GM23248 (cell line): ENCODE measurements at regions not wholly inside any gene's neighbourhood (a gene's known extent, or its start where the extent isn't known, plus 50 kb on each side); places are given as distances from the start of the nearest gene placed in this dataset.

Experiments
- DNase-seq: peaks from one replicate; pipeline ENCODE4 v3.0.0-alpha.2; 2015
- H2AFZ ChIP-seq: fragments of 200-600 bp; sonication (generic); 2 replicates; pipeline ENCODE4 v1.6.1; 2016; ENCODE audit warnings: antibody characterized with exemption
- H3F3A ChIP-seq: fragments of 200-600 bp; sonication (generic); 2 replicates; pipeline ENCODE4 v1.6.1; 2016; ENCODE audit warnings: mild to moderate bottlenecking, antibody characterized with exemption, mixed run types; ENCODE audit not compliant: insufficient read depth
- H3K27ac ChIP-seq: fragments of 200-600 bp; sonication (generic); 2 replicates; pipeline ENCODE4 v1.5.1; 2016; ENCODE audit warnings: mild to moderate bottlenecking
- H3K27me3 ChIP-seq: fragments of 200-600 bp; sonication (generic); replicated peaks from 2 replicates; pipeline ENCODE4 v1.6.1; 2016; ENCODE audit warnings: mild to moderate bottlenecking; ENCODE audit not compliant: insufficient read depth
- H3K36me3 ChIP-seq: fragments of 200-600 bp; sonication (generic); 2 replicates; pipeline ENCODE4 v1.6.1; 2016; ENCODE audit warnings: low read depth, mild to moderate bottlenecking
- H3K4me1 ChIP-seq: fragments of 200-600 bp; sonication (generic); 2 replicates; pipeline ENCODE4 v1.6.1; 2016; ENCODE audit warnings: mild to moderate bottlenecking; ENCODE audit not compliant: insufficient read depth
- H3K4me2 ChIP-seq: fragments of 200-600 bp; sonication (generic); one replicate; pipeline ENCODE4 v1.6.1; 2016; ENCODE audit warnings: mild to moderate bottlenecking; ENCODE audit not compliant: unreplicated experiment
- H3K4me3 ChIP-seq: fragments of 200-600 bp; sonication (generic); 2 replicates; pipeline ENCODE4 v1.5.1; 2016; ENCODE audit warnings: mild to moderate bottlenecking
- H3K79me2 ChIP-seq: fragments of 200-600 bp; sonication (generic); 2 replicates; pipeline ENCODE4 v1.6.1; 2016; ENCODE audit warnings: mild to moderate bottlenecking; ENCODE audit not compliant: insufficient read depth
- H3K9ac ChIP-seq: fragments of 200-600 bp; sonication (generic); 2 replicates; pipeline ENCODE4 v1.6.1; 2016; ENCODE audit warnings: mild to moderate bottlenecking
- H3K9me2 ChIP-seq: fragments of 200-600 bp; sonication (generic); 2 replicates; pipeline ENCODE4 v1.6.1; 2016; ENCODE audit warnings: mixed run types, mild to moderate bottlenecking, moderate library complexity; ENCODE audit not compliant: insufficient read depth
- H3K9me3 ChIP-seq: fragments of 200-600 bp; sonication (generic); one replicate; pipeline ENCODE4 v1.6.1; 2017; ENCODE audit warnings: low read depth
- H4K20me1 ChIP-seq: fragments of 200-600 bp; sonication (generic); 2 replicates; pipeline ENCODE4 v1.6.0; 2016; ENCODE audit not compliant: insufficient read depth
- EZH2 ChIP-seq: fragments of 200-600 bp; sonication (generic); IDR thresholded peaks from 2 replicates; pipeline ENCODE4 v1.6.1; 2018; ENCODE audit warnings: antibody characterized with exemption, mild to moderate bottlenecking; ENCODE audit not compliant: insufficient read depth, poor library complexity, severe bottlenecking
- EZH2phosphoT487 ChIP-seq: fragments of 200-600 bp; sonication (generic); IDR thresholded peaks from 2 replicates; pipeline ENCODE4 v1.6.1; 2018; ENCODE audit warnings: antibody characterized with exemption, moderate library complexity, mild to moderate bottlenecking, low read depth; ENCODE audit not compliant: insufficient read depth
- WGBS, 2 experiments: methylation state at CpG; one replicate each; pipeline ENCODE4 v1.1.6; 2015 to 2017; ENCODE audit warnings: low lambda C conversion rate in 2 of 2, low coverage in 1 of 2; ENCODE audit errors: missing lambda C conversion rate in 2 of 2; 5-methylcytosine and 5-hydroxymethylcytosine counted together
- in situ Hi-C: fragments of 300-500 bp; cut with MboI; formaldehyde crosslinking; loops from 2 replicates; pipeline ENCODE4 v1.15.0; 2020

GRCh38 chr2:139296672-139297209, 516.6 kb upstream of the NXPH2 start:
- 14 to 17% methylated on average over 3 of the region's 3 CpGs for WGBS, 2 experiments

GRCh38 chr2:139293992-139294548, 513.9 kb upstream of the NXPH2 start:
- in situ Hi-C loops, result no loop called here
- Histone ChIP-seq H2AFZ (no peak overlapping the region), H3K27ac (no peak overlapping the region), H3K4me2 (no peak overlapping the region), H3K36me3 (no peaks in the 10 kb centered on the region), H3F3A (no peaks in the 10 kb centered on the region), H3K9ac (no peak overlapping the region), H3K9me3 (no peaks in the 10 kb centered on the region), H3K4me1 (no peaks in the 10 kb centered on the region), H3K9me2 (no peaks in the 10 kb centered on the region; the same call in 1 of the 2 replicates), H3K4me3 (no peak overlapping the region), H4K20me1 (no peaks in the 10 kb centered on the region), H3K79me2 (no peaks in the 10 kb centered on the region), H3K27me3 (no peaks in the 10 kb centered on the region)
- WGBS, 2 experiments, result 21 to 23% methylated on average over 6 of the region's 6 CpGs
- no peak for DNase-seq
- TF ChIP-seq EZH2phosphoT487 (no peak), EZH2 (no peak)

More at GRCh38 chr2:139296672-139297209, 516.6 kb upstream of the NXPH2 start:
- no peaks in the 10 kb centered on the region for H3K79me2 ChIP-seq
- H3K4me1 ChIP-seq, result no peaks in the 10 kb centered on the region
- H3K4me3 ChIP-seq, result no peak overlapping the region
- H4K20me1 ChIP-seq, result no peaks in the 10 kb centered on the region
- no peak overlapping the region for H3K4me2 ChIP-seq
- H3K36me3 ChIP-seq, result no peaks in the 10 kb centered on the region
- DNase-seq, result no peak
- H3K27me3 ChIP-seq, result no peaks in the 10 kb centered on the region
- no peaks in the 10 kb centered on the region for H3K9me3 ChIP-seq
- H2AFZ ChIP-seq, result no peak overlapping the region
- in situ Hi-C loops, result no loop called here
- TF ChIP-seq EZH2 (no peak), EZH2phosphoT487 (no peak)
- H3K27ac ChIP-seq, result no peak overlapping the region
- H3K9ac ChIP-seq, result no peak overlapping the region
- no peaks in the 10 kb centered on the region; the same call in 1 of the 2 replicates for H3K9me2 ChIP-seq
- H3F3A ChIP-seq, result no peaks in the 10 kb centered on the region

- DNase-seq, result no peak
- Histone ChIP-seq H3K9me2 (no peaks in the 10 kb centered on the region), H3K9ac (no peak overlapping the region), H4K20me1 (no peaks in the 10 kb centered on the region), H3K27ac (no peak overlapping the region), H3K79me2 (no peaks in the 10 kb centered on the region), H3F3A (no peaks in the 10 kb centered on the region), H3K4me3 (no peak overlapping the region), H3K27me3 (no peaks in the 10 kb centered on the region), H2AFZ (no peak overlapping the region), H3K4me1 (no peaks in the 10 kb centered on the region), H3K4me2 (no peak overlapping the region), H3K36me3 (no peaks in the 10 kb centered on the region), H3K9me3 (no peaks in the 10 kb centered on the region)
- TF ChIP-seq EZH2 (no peak), EZH2phosphoT487 (no peak)
- in situ Hi-C loops, result no loop called here
- 17 to 31% methylated on average over 2 of the region's 2 CpGs for WGBS, 2 experiments
Measured at GRCh38 chr2:139281124-139281523, 500.9 kb upstream of the NXPH2 start.

GRCh38 chr2:139271879-139272278, 491.7 kb upstream of the NXPH2 start:
- no peaks in the 10 kb centered on the region for H3K79me2 ChIP-seq
- H3K4me1 ChIP-seq, result no peaks in the 10 kb centered on the region
- no peak for DNase-seq
- in situ Hi-C loops, result no loop called here
- no peaks in the 10 kb centered on the region for H3K27me3 ChIP-seq
- H3K9me2 ChIP-seq, result no peaks in the 10 kb centered on the region
- no peak overlapping the region for H3K4me3 ChIP-seq
- H4K20me1 ChIP-seq, result no peaks in the 10 kb centered on the region
- no peak overlapping the region for H2AFZ ChIP-seq
- no peak for TF ChIP-seq EZH2
- TF ChIP-seq EZH2phosphoT487, result no peak
- H3K27ac ChIP-seq, result no peak overlapping the region
- no peaks in the 10 kb centered on the region for H3K36me3 ChIP-seq
- no peak overlapping the region for H3K9ac ChIP-seq
- no peak overlapping the region for H3K4me2 ChIP-seq
- 6 to 11% methylated on average over 1 of the region's 1 CpG for WGBS, 2 experiments
- no peaks in the 10 kb centered on the region for H3K9me3 ChIP-seq
- H3F3A ChIP-seq, result no peaks in the 10 kb centered on the region
